Left ventricle myocardium inferior (tissue), 1 donor: ENCODE measurements at regions not wholly inside any gene's neighbourhood (a gene's known extent, or its start where the extent isn't known, plus 50 kb on each side); places are given as distances from the start of the nearest gene placed in this dataset.

ENCODE experiments used
- DNase-seq: peaks from one replicate; pipeline ENCODE4 v3.0.0-alpha.2; 2020
- H3K27ac ChIP-seq: fragments of 200-600 bp; replicated peaks from 2 replicates; pipeline ENCODE4 v1.8.0; 2021
- H3K27me3 ChIP-seq: fragments of 200-600 bp; 2 replicates; pipeline ENCODE4 v1.8.0; 2021; ENCODE audit warnings: low read depth
- H3K36me3 ChIP-seq: fragments of 200-600 bp; 2 replicates; pipeline ENCODE4 v1.8.0; 2021
- H3K4me1 ChIP-seq: fragments of 200-600 bp; 2 replicates; pipeline ENCODE4 v1.8.0; 2021
- H3K4me3 ChIP-seq: fragments of 200-600 bp; 2 replicates; pipeline ENCODE4 v1.8.0; 2021; ENCODE audit warnings: mild to moderate bottlenecking, moderate library complexity
- H3K9me3 ChIP-seq: fragments of 200-600 bp; replicated peaks from 2 replicates; pipeline ENCODE4 v1.8.0; 2021
- CTCF ChIP-seq: fragments of 200-600 bp; IDR thresholded peaks from 2 replicates; pipeline ENCODE4 v1.8.0; 2021; ENCODE audit warnings: antibody characterized with exemption, mild to moderate bottlenecking, borderline replicate concordance
- intact Hi-C: fragments of 100-400 bp; cut with micrococcal nuclease; formaldehyde crosslinking; loops from one replicate; pipeline ENCODE4 v1.11.0; 2022
- donor health status: DM: no; HTN: yes; CAD: no; lungs with severe emphysema.

GRCh38 chr20:37624963-37625362 is 68.9 kb upstream of the CTNNBL1 start:
- H3K27me3 ChIP-seq, result peaks cover 78% of the 10 kb centered on the region
- TF ChIP-seq CTCF, result no peak

GRCh38 chr20:37622728-37623127 is 71.1 kb upstream of the CTNNBL1 start:
- intact Hi-C loops, result no loop called here
- H3K27ac ChIP-seq, result no peak overlapping the region
- no peak for DNase-seq
- no peaks in the 10 kb centered on the region for H3K9me3 ChIP-seq
- no peaks in the 10 kb centered on the region for H3K36me3 ChIP-seq
- TF ChIP-seq CTCF, result no peak
- no peak overlapping the region for H3K4me3 ChIP-seq
- H3K4me1 ChIP-seq, result no peaks in the 10 kb centered on the region
- peaks cover 79% of the 10 kb centered on the region for H3K27me3 ChIP-seq

More at GRCh38 chr20:37624963-37625362, 68.9 kb upstream of the CTNNBL1 start:
- H3K27ac ChIP-seq, result no peak overlapping the region
- H3K9me3 ChIP-seq, result no peaks in the 10 kb centered on the region
- H3K4me3 ChIP-seq, result no peak overlapping the region
- no peak for DNase-seq
- H3K36me3 ChIP-seq, result no peaks in the 10 kb centered on the region
- intact Hi-C loops, result no loop called here
- no peaks in the 10 kb centered on the region for H3K4me1 ChIP-seq

GRCh38 chr20:37619496-37619895 is 74.3 kb upstream of the CTNNBL1 start:
- intact Hi-C loops, result no loop called here
- Histone ChIP-seq H3K36me3 (no peaks in the 10 kb centered on the region), H3K4me3 (no peak overlapping the region), H3K27me3 (peaks cover 65% of the 10 kb centered on the region), H3K9me3 (no peaks in the 10 kb centered on the region), H3K4me1 (no peaks in the 10 kb centered on the region), H3K27ac (no peak overlapping the region)
- DNase-seq, result no peak
- TF ChIP-seq CTCF, result no peak

GRCh38 chr20:37616110-37616425 is 77.8 kb upstream of the CTNNBL1 start:
- intact Hi-C loops, result no loop called here
- peaks cover 32% of the 10 kb centered on the region for H3K27me3 ChIP-seq
- no peak overlapping the region for H3K27ac ChIP-seq
- H3K4me3 ChIP-seq, result no peak overlapping the region
- no peak for DNase-seq
- no peak for TF ChIP-seq CTCF
- no peaks in the 10 kb centered on the region for H3K9me3 ChIP-seq
- H3K36me3 ChIP-seq, result no peaks in the 10 kb centered on the region
- no peaks in the 10 kb centered on the region for H3K4me1 ChIP-seq

GRCh38 chr20:37615340-37616109 is 78.3 kb upstream of the CTNNBL1 start:
- peak; percentile 64 for TF ChIP-seq CTCF
- no peak for DNase-seq
- Histone ChIP-seq H3K36me3 (no peaks in the 10 kb centered on the region), H3K4me1 (no peaks in the 10 kb centered on the region), H3K4me3 (no peak overlapping the region), H3K9me3 (no peaks in the 10 kb centered on the region), H3K27ac (no peak overlapping the region), H3K27me3 (peaks cover 31% of the 10 kb centered on the region)
- intact Hi-C loops, result no loop called here
